ENCODE measurements at regions not wholly inside any gene's neighbourhood (a gene's known extent, or its start where the extent isn't known, plus 50 kb on each side); places are given as distances from the start of the nearest gene placed in this dataset.

- TF ChIP-seq CTCF (conservative IDR thresholded peaks at IDR 0.05) (no peak), EZH2 (IDR thresholded peaks at IDR 0.05; ENCODE audit: low read depth) (no peak)
Measured at GRCh38 chr3:144054766-144055165, 83.1 kb downstream of the DIPK2A start.

All from PC-9 (cell line).